HL-60/S4 (cell line): ENCODE measurements at regions not wholly inside any gene's neighbourhood (a gene's known extent, or its start where the extent isn't known, plus 50 kb on each side); places are given as distances from the start of the nearest gene placed in this dataset.

Source experiments
- in situ Hi-C: fragments of 300-500 bp; cut with MboI; formaldehyde crosslinking; loops from 2 replicates; pipeline ENCODE4 v1.14.3; 2022; ENCODE audit warnings: low sequenced_read_pairs

- in situ Hi-C loops, result no loop called here
Observed at GRCh38 chr13:39154041-39154440, 115.8 kb downstream of the NHLRC3 start.

- in situ Hi-C loops, result no loop called here
Observed at GRCh38 chr13:39159393-39159792, 121.1 kb downstream of the NHLRC3 start.

- in situ Hi-C loops, result no loop called here
Observed at GRCh38 chr13:39159846-39160370, 121.7 kb downstream of the NHLRC3 start.

GRCh38 chr13:39167018-39167417, 128.8 kb downstream of the NHLRC3 start:
- in situ Hi-C loops, result no loop called here

- in situ Hi-C loops, result no loop called here
Observed at GRCh38 chr13:39170711-39171110, 132.5 kb downstream of the NHLRC3 start.

- in situ Hi-C loops, result no loop called here
Observed at GRCh38 chr13:39185326-39185725, 147.1 kb downstream of the NHLRC3 start.

- in situ Hi-C loops, result no loop called here
Observed at GRCh38 chr13:39186205-39186875, 148.1 kb downstream of the NHLRC3 start.

- in situ Hi-C loops, result no loop called here
Observed at GRCh38 chr13:39189778-39190177, 151.5 kb downstream of the NHLRC3 start.

- in situ Hi-C loops, result no loop called here
Observed at GRCh38 chr13:39196965-39197646, 158.8 kb downstream of the NHLRC3 start.

- in situ Hi-C loops, result no loop called here
Observed at GRCh38 chr13:39197647-39198007, 159.4 kb downstream of the NHLRC3 start.

GRCh38 chr13:39200249-39200910, 162.1 kb downstream of the NHLRC3 start:
- in situ Hi-C loops, result no loop called here

- in situ Hi-C loops, result no loop called here
Observed at GRCh38 chr13:39201180-39201579, 162.9 kb downstream of the NHLRC3 start.

GRCh38 chr13:39202746-39203145, 164.5 kb downstream of the NHLRC3 start:
- in situ Hi-C loops, result no loop called here

GRCh38 chr13:39208636-39209035, 170.4 kb downstream of the NHLRC3 start:
- in situ Hi-C loops, result no loop called here

GRCh38 chr13:39209731-39210531, 171.7 kb downstream of the NHLRC3 start:
- in situ Hi-C loops, result no loop called here

- in situ Hi-C loops, result no loop called here
Observed at GRCh38 chr13:39210961-39211534, 172.8 kb downstream of the NHLRC3 start.

GRCh38 chr13:39215971-39216370, 177.7 kb downstream of the NHLRC3 start:
- in situ Hi-C loops, result no loop called here

- in situ Hi-C loops, result no loop called here
Observed at GRCh38 chr13:39217471-39217870, 179.2 kb downstream of the NHLRC3 start.

GRCh38 chr13:39224671-39225240, 186.5 kb downstream of the NHLRC3 start:
- in situ Hi-C loops, result no loop called here

GRCh38 chr13:39225860-39226259, 187.6 kb downstream of the NHLRC3 start:
- in situ Hi-C loops, result no loop called here
